Inflammatory macrophage treated with lipopolysaccharide for 4 hours (primary cell): ENCODE measurements at regions not wholly inside any gene's neighbourhood (a gene's known extent, or its start where the extent isn't known, plus 50 kb on each side); places are given as distances from the start of the nearest gene placed in this dataset.
"Not testable (repeated sequence)": the region's sequence is repeated elsewhere in the genome, so short reads cannot be mapped to it uniquely, and the experiment has no call there.

Experiments used
- DNase-seq: peaks from one replicate; pipeline ENCODE4 v3.0.0-alpha.2; 2020

DNA sequence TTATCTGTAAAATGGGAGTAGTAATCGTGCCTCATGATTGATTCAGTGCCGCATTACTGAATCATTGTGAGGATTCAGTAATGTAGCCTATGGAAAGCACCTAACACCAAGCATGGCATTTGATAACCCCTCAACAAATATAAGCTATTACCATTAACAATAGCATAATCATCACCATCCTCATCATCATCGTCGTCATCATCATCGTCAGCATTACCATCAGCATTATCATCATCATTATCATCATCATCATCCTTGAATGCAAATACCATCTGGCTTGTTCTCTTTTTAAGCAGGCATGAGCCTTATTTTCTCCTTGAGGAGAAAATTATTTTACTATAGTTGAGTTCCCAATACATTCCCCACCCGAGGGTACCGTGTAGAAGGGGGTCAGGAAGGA lies 115.4 kb upstream of the PTPRG start:
- DNase-seq: no peak

- no peak for DNase-seq
Observed at GRCh38 chr3:61446341-61446740, 115.0 kb upstream of the PTPRG start.

DNA sequence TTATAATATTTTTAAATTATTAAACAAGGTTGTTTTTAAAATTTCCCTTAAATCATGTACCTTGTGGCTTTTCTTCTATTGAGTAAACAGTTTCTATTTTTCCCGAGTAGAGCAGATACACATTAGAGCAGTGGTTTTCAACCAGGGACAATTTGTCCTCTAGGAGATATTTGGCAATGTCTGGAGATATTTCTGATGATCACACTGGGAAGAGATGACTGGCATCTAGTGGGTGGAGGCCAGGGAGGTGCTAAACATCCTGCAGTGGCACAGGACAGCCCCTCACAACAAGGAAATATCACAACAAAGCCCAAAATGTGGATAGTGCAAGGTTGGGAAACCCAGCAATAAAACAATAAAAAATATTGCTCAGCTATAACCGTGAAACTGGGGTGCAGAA lies 113.0 kb upstream of the PTPRG start:
- DNase-seq: no peak

DNA sequence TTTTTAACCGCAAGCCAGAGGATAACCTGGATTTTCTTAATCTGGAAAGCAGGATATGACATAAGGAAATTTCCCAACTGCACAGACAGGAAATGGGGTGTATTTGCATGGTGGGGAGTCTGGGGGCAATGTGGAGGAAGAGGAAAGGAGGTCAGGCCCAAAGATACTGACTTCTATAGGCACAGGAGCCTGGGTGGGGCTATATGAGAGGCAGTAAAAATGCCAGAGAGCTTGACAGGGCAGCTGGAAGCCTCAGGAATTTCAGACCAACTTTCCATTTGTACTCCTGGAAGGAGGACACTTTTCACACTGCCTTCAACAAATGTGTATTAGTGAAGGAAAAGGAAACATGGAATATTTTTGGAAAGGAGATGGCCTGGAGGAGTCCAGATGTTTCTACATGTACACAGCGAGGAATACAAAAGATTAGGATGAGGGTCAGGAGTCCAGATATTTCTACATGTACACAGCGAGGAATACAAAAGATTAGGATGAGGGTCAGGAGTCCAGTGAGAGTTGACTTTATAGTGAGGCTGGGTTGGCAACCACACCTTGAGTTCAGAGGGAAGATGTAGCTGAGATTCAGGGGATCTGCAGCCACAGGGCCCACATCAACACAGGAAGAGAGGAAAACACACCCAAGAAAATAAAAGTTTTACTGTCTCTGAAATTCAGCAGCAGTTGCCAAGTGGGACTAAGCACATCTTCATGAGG lies 111.9 kb upstream of the PTPRG start:
- no peak for DNase-seq

GRCh38 chr3:61450866-61451265 lies 110.5 kb upstream of the PTPRG start:
- no peak for DNase-seq

GRCh38 chr3:61451841-61452240 lies 109.5 kb upstream of the PTPRG start:
- DNase-seq: no peak

GRCh38 chr3:61452535-61453090 lies 108.8 kb upstream of the PTPRG start:
- no peak for DNase-seq

GRCh38 chr3:61454006-61454585 lies 107.3 kb upstream of the PTPRG start:
- DNase-seq: no peak

DNA sequence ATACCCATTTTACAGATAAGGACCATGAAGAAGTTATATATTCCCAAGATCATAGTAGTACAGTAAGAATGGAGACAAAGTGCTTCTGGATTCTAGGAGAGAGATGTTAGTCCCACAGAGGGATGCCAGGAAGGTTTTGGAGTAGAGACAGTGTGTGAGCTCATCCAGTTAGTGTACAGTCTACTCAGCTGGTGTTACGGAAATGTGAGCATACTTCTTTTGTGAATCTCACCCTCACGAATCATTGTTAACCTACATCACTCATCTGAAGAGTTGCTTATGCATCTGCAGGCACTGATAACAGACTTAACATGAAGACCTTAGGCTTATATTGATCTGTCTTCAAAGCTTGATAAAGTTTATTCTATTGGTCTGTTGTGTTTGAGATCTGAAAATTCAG lies 106.6 kb upstream of the PTPRG start:
- DNase-seq: no peak

DNA sequence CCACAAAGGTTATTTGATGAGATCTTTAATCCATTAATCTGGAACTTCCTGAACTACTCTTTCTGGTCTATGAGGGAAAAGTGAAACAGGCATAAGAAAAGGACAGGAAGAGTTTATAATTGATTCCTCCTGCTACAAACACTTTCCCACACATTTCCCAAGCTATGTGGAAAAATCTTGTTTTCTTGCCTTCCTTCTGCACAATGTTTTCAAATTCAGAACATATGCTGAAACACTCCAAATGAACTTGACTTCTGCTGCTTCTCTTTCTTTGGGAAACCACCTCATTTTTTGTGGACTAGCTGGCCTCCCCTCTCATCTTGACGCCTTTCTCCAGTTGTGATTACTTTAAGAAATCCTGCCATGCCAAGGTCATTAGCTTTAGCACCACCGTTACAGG lies 100.7 kb upstream of the PTPRG start:
- DNase-seq: no peak

GRCh38 chr3:61463191-61463590 lies 98.2 kb upstream of the PTPRG start:
- DNase-seq: no peak

DNA sequence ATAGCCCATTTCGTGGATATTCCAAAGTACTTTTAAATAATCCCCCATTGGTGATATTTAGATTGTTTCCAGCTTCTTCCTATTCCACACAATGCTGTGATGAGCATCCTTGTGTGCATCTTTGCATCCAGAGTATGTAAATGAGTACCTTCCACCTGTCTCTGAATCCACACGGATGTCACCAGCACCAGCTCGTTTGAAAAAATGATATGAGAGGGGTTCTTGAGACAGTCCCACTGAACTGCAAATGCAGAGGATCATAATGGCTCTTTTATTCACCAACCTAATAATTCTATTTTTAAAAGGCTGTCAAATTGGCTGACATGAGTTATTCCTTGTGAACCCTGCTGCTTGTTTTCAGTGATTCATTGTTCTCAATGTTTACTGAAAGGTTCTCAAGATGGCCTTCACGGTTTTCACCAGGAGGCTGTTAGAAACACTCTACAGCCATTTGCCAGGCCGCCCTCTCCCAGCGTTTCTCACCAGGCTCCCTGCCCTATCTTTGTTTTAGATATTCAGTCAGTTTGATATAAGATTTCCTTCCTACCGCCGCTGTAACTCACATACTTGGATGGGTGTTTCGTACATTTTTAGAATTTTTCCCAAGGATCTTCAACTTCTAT lies 96.7 kb upstream of the PTPRG start:
- no peak for DNase-seq

DNA sequence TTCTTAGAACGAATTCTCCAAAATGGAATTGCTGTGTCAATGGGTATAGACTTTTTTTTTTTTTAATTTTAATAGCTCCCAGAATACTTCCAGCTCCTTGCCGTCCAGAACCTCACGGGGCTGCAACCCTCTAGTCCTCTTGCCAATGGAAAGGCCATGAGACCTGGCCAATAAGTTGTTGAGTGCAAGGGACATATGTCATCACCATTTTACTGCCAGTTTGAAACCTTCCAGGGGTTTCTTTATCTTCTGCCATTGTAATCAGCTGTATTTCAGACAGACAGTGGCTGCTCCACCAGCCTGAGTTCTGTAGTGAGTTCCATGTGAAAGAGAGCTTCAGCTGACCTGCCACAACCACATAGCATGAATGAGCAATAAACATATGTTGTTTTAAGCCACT lies 95.0 kb upstream of the PTPRG start:
- DNase-seq: no peak

GRCh38 chr3:61483997-61484396 lies 77.4 kb upstream of the PTPRG start:
- no peak for DNase-seq

GRCh38 chr3:61493339-61493738 lies 68.0 kb upstream of the PTPRG start:
- no peak for DNase-seq

DNA sequence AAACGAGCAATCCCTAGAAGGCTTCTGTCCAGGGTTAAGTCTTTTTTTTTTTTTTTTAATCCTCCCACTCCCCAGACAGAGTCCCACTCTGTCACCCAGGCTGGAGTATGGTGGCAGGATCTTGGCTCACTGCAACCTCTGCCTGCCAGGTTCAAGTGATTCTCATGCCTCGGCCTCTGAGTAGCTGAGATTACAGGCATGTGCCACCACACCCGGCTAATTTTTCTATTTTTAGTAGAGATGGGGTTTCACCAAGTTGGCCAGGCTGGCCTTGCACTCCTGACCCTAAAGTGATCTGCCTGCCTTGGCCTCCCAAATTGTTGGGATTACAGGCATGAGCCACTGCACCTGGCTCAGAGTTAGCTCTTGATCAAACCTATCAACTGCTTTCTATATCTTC lies 67.1 kb upstream of the PTPRG start:
- not testable (repeated sequence) for DNase-seq

DNA sequence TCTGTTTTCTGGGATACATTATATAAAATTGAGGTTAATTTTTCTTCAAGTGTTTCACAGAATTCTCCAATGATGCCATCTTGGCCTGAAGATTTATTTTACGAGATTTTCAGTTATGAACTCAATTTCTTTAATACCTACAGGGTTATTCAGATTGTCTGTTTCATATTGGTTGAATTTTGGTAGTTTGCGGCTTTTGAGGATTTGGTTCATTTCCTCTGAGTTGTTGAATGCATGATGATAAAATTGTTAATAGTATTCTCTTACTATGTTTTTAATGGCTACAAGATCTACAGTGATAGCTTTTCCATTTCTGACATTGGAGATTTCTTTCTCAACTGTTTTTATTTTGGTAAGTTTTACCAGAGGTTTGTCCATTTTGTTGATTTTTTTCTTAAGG lies 63.9 kb upstream of the PTPRG start:
- DNase-seq: no peak

GRCh38 chr3:61505197-61505596 lies 56.2 kb upstream of the PTPRG start:
- no peak for DNase-seq

- DNase-seq: no peak
Observed at GRCh38 chr3:61507946-61508345, 53.4 kb upstream of the PTPRG start.
